Keratinocyte (primary cell): ENCODE measurements at regions not wholly inside any gene's neighbourhood (a gene's known extent, or its start where the extent isn't known, plus 50 kb on each side); places are given as distances from the start of the nearest gene placed in this dataset.

ENCODE experiments used
- EZH2 ChIP-seq: IDR thresholded peaks from one replicate; pipeline ENCODE4 v1.6.1; 2012; ENCODE audit warnings: inconsistent platforms, mild to moderate bottlenecking, low read length, moderate library complexity
- TF ChIP-seq, protein P1 (sequence below), 3 experiments: IDR thresholded peaks in 1 of 3; conservative IDR thresholded peaks in 1 of 3; optimal IDR thresholded peaks in 1 of 3; 2 replicates in 2 of 3; 3 replicates in 1 of 3; pipeline versions ENCODE3 to v1.5.1; 2011; ENCODE audit warnings: low read length in 3 of 3, mild to moderate bottlenecking in 3 of 3, moderate library complexity in 2 of 3, control low read depth in 1 of 3, inconsistent platforms in 1 of 3; ENCODE audit not compliant: insufficient read depth in 2 of 3; ENCODE audit errors: extremely low read depth in 1 of 3

DNA sequence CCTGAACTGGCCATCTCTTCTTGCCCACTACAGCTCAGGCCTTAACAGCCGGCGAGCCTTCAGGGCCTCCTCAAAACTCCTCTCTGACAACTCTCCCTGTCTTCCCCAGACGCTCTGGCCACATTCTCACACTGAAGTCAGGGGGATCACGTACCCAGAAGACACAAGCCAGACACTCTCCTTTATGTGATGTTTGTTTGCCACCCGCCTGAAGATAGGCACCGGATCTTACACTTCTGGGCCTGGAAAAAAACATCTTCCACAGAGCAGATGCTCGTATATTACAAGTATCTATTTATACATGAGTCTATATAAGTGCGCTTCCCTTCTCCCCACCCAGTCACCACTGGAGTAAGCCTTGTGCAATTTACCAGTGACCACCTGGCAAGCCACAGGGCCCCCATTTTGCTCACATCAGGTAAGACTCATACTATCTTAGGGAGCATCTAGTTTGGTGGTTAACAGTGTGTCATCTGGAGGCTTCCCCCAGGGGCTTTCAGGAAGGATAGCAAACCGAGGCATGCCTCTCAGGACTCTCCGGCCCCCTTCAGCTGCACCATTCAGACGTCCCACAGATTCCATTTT is 349.4 kb downstream of the SOX9 start:
- TF ChIP-seq, protein P1, sequence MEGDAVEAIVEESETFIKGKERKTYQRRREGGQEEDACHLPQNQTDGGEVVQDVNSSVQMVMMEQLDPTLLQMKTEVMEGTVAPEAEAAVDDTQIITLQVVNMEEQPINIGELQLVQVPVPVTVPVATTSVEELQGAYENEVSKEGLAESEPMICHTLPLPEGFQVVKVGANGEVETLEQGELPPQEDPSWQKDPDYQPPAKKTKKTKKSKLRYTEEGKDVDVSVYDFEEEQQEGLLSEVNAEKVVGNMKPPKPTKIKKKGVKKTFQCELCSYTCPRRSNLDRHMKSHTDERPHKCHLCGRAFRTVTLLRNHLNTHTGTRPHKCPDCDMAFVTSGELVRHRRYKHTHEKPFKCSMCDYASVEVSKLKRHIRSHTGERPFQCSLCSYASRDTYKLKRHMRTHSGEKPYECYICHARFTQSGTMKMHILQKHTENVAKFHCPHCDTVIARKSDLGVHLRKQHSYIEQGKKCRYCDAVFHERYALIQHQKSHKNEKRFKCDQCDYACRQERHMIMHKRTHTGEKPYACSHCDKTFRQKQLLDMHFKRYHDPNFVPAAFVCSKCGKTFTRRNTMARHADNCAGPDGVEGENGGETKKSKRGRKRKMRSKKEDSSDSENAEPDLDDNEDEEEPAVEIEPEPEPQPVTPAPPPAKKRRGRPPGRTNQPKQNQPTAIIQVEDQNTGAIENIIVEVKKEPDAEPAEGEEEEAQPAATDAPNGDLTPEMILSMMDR (optimal IDR thresholded peaks at IDR 0.05 in 1 of 3, IDR thresholded peaks at IDR 0.05 in 1 of 3, conservative IDR thresholded peaks at IDR 0.05 in 1 of 3; ENCODE audit: extremely low read depth in 1 of 3, insufficient read depth in 2 of 3, low read length in 3 of 3): no peak
- no peak for TF ChIP-seq EZH2
